Upper lobe of right lung (tissue), 1 donor: ENCODE measurements at regions not wholly inside any gene's neighbourhood (a gene's known extent, or its start where the extent isn't known, plus 50 kb on each side); places are given as distances from the start of the nearest gene placed in this dataset.
A peak's percentile ranks its signal among the peaks of the same experiment; 100 is the strongest.

Source experiments
- ATAC-seq: fragments of 200-7000 bp; cut with Tn5 transposase; one replicate; pipeline ENCODE4 v1.9.1; 2020; ENCODE audit warnings: mild to moderate bottlenecking, moderate library complexity
- DNase-seq: peaks from one replicate; pipeline ENCODE4 v3.0.0-alpha.2; 2020
- H3K27ac ChIP-seq: fragments of 200-600 bp; one replicate; pipeline ENCODE4 v1.8.0; 2022
- H3K27me3 ChIP-seq: fragments of 200-600 bp; one replicate; pipeline ENCODE4 v1.8.0; 2022; ENCODE audit warnings: mild to moderate bottlenecking
- H3K36me3 ChIP-seq: fragments of 200-600 bp; one replicate; pipeline ENCODE4 v1.8.0; 2022
- H3K4me1 ChIP-seq: fragments of 200-600 bp; one replicate; pipeline ENCODE4 v1.8.0; 2022
- H3K4me3 ChIP-seq: fragments of 200-600 bp; one replicate; pipeline ENCODE4 v1.8.0; 2022; ENCODE audit warnings: mild to moderate bottlenecking
- H3K9me3 ChIP-seq: fragments of 200-600 bp; one replicate; pipeline ENCODE4 v1.8.0; 2022
- CTCF ChIP-seq: fragments of 200-600 bp; IDR thresholded peaks from one replicate; pipeline ENCODE4 v1.8.0; 2022; ENCODE audit warnings: antibody characterized with exemption
- intact Hi-C: fragments of 100-400 bp; cut with DNase I; formaldehyde crosslinking; loops from one replicate; pipeline ENCODE4 v1.11.0; 2022
- donor health status: DM: no; HTN: yes; CAD: no; lungs with severe emphysema.

- ATAC-seq: no peak
- Histone ChIP-seq H3K4me1 (no peaks in the 10 kb centered on the region), H3K4me3 (no peak overlapping the region), H3K27me3 (no peaks in the 10 kb centered on the region), H3K9me3 (no peaks in the 10 kb centered on the region), H3K36me3 (no peaks in the 10 kb centered on the region), H3K27ac (no peak overlapping the region)
- no peak for DNase-seq
- intact Hi-C loops: no loop called here
- no peak for TF ChIP-seq CTCF
Observed at GRCh38 chr6:81939766-81940165, 187.3 kb upstream of the TENT5A start.

GRCh38 chr6:81938991-81939732 is 186.7 kb upstream of the TENT5A start:
- H3K36me3 ChIP-seq: no peaks in the 10 kb centered on the region
- no peak overlapping the region for H3K27ac ChIP-seq
- ATAC-seq: no peak
- no peaks in the 10 kb centered on the region for H3K27me3 ChIP-seq
- no peak overlapping the region for H3K4me3 ChIP-seq
- intact Hi-C loops: no loop called here
- DNase-seq: no peak
- TF ChIP-seq CTCF: no peak
- no peaks in the 10 kb centered on the region for H3K9me3 ChIP-seq
- H3K4me1 ChIP-seq: no peaks in the 10 kb centered on the region

- H3K27me3 ChIP-seq: no peaks in the 10 kb centered on the region
- intact Hi-C loops: no loop called here
- no peak overlapping the region for H3K4me3 ChIP-seq
- ATAC-seq (peak; percentile 45), DNase-seq (no peak)
- no peaks in the 10 kb centered on the region for H3K9me3 ChIP-seq
- H3K27ac ChIP-seq: no peak overlapping the region
- H3K4me1 ChIP-seq: no peaks in the 10 kb centered on the region
- H3K36me3 ChIP-seq: no peaks in the 10 kb centered on the region
- no peak for TF ChIP-seq CTCF
Observed at GRCh38 chr6:81938014-81938856, 185.8 kb upstream of the TENT5A start.

GRCh38 chr6:81937296-81937937 is 184.9 kb upstream of the TENT5A start:
- H3K4me1 ChIP-seq: no peaks in the 10 kb centered on the region
- no peaks in the 10 kb centered on the region for H3K27me3 ChIP-seq
- ATAC-seq (no peak), DNase-seq (no peak)
- no peaks in the 10 kb centered on the region for H3K36me3 ChIP-seq
- no peaks in the 10 kb centered on the region for H3K9me3 ChIP-seq
- no peak overlapping the region for H3K4me3 ChIP-seq
- no peak overlapping the region for H3K27ac ChIP-seq
- TF ChIP-seq CTCF: no peak
- intact Hi-C loops: no loop called here

- Histone ChIP-seq H3K9me3 (no peaks in the 10 kb centered on the region), H3K27ac (no peak overlapping the region), H3K4me1 (no peaks in the 10 kb centered on the region), H3K4me3 (no peak overlapping the region), H3K36me3 (no peaks in the 10 kb centered on the region), H3K27me3 (no peaks in the 10 kb centered on the region)
- TF ChIP-seq CTCF: no peak
- ATAC-seq (no peak), DNase-seq (no peak)
- intact Hi-C loops: no loop called here
Observed at GRCh38 chr6:81934936-81935335, 182.5 kb upstream of the TENT5A start.
